NCI-H526 treated with DMSO at 0.1 percent for 48 hours (cell line): ENCODE measurements at regions not wholly inside any gene's neighbourhood (a gene's known extent, or its start where the extent isn't known, plus 50 kb on each side); places are given as distances from the start of the nearest gene placed in this dataset.
"Not testable (repeated sequence)": the region's sequence is repeated elsewhere in the genome, so short reads cannot be mapped to it uniquely, and the experiment has no call there.

ENCODE experiments used
- DNase-seq: peaks from one replicate; lab custom pipeline; 2025; lab: John Stamatoyannopoulos, UW

DNA sequence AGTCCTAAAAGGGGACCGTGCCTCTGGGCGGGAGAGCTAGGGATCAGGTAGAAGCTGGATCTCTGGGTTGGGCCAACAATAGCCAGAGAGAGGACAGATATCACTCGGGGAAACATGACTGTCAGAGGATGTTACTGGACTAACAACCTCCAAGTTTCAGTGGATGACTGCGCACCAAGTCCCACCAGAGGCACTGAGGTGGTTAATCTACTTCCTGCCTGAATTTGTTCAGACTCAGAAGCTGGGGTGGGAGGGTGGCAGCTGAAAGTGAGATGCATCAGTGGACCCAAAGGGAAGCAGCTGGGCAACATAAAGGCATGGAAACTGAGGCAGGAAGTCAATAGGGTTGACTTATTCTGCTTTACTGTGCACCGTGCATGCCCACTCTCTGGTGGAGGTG, 130.1 kb upstream of the SLC44A1 start:
- DNase-seq = no peak

DNA sequence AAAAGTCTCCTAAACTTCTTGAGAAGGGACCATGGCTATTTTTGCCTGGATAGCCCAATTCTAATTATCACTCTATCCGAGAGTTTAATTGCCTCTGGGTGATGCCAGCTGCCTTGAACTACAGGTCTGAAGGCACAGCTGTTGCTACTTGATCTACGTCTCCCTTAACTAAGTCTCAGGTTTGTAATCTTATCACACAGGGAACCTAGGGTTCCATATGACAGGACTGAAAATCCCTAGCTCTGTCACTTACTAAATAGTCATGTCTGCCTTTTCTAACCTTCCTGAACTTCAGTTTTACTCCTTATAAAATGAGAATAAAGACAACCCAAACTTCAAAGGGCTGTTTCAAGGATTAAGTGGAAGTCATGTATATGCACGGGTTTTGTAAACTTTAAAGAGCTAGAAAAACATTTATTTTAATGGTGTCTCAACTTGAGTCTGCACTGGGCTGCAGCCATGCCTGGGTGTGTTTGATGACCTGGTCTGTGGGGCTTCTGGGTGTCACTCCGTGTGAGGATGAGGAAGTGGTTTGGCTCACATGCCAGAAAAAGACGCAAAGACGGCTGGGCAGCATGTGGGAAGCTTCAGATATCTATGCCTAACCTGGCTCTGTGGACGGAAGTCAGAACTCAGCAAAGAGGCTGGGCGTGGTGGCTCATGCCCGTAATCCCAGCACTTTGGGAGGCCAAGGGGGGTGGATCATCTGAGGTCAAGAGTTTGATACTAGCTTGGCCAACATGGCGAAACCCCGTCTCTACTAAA, 129.3 kb upstream of the SLC44A1 start:
- DNase-seq = no peak

DNA sequence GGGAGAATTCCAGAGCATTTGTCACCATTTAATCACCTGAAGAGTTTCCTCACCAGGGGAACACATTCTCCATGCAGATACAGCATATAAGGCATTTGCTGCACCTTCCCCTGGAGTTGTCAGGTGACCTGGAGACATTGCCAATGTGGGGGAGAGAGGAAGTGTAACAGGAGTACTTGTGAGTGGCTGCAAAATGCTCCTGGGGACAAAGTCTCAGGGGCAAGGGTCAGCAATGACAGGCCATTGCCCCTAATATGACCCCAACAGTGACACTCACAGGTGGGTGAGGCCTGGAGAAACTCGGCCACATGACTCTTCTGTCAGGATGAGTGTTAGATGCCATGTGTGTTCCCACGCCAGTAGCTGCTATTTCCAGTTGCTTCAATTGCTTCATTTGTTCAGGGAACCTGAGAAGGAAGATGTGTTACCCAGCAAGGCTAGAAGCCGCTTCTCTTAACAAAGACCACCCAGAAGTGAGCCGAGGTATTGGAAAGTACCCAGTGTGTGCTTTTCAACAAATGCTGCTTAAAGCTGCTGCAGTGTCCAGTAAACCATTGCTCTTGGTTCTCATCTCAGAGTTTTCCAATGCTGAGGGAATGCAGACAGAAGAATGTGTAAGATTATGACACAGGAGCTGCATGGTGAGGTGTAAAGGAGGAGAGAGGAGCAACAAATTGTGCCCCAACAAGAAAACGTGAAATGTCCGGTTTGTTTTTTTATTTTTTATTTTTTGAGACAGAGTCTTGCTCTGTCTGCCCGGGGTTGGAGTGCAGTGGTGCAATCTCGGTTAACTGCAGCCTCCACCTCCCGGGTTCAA, 128.2 kb upstream of the SLC44A1 start:
- DNase-seq = no peak

GRCh38 chr9:105117234-105117633, 127.2 kb upstream of the SLC44A1 start:
- DNase-seq = no peak

DNA sequence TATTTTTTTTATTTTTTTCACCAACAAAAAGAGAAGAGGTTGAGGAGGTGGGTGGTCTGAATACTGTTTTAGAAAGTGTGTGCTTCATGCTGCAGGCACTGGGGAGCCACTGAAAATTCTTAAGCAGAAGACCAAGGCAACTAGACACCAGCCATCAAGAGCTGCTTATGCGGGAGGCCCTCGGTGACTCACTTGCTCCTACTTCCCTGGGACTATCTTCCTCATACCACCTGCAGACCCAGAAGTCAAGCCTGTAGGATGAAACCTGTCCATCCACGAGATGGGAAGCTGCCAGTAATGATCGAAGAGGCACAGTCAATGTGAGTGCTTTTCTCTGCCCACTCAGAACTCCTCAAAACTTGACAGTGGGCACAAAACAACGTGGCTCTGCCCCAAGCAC, 125.8 kb upstream of the SLC44A1 start:
- DNase-seq = no peak

GRCh38 chr9:105119156-105119555, 125.3 kb upstream of the SLC44A1 start:
- DNase-seq = no peak

- no peak for DNase-seq
Measured at GRCh38 chr9:105121861-105122430, 122.5 kb upstream of the SLC44A1 start.

DNA sequence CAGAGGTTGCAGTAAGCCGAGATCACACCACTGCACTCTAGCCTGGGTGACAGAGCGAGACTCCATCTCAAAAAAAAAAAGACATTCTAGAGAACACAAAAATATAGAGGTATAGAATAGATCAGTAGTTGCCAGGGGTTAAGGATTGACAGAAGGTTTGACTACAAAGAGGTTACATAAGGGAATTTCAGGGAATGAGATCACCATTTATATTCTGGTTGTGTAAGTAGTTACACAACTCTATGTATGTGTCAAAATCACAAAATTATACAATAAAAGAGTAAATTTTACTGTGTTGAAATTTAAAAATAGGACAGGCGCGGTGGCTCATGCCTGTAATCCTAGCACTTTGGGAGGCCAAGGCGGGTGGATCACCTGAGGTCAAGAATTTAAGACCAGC, 119.9 kb upstream of the SLC44A1 start:
- not testable (repeated sequence) for DNase-seq

DNA sequence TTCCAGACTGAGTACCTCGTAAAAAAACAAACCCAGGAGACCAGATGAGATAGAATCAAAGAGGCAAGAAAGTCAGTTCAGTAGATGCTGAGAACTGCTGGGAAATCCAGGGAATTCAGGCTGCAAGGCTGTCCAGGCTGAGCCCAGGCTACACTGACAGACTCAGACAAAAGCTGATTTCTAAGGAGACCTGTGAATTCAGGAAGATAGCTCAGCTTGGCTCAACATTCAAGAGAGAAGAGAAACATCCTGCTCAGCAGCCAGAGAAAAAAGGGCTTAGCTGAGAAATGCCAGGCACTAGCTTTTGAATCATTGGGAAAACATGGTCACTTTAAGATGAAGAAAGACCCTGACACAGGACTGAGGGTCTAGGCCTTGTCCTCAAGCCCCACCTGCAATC, 118.2 kb upstream of the SLC44A1 start:
- no peak for DNase-seq

GRCh38 chr9:105127863-105128220, 116.6 kb upstream of the SLC44A1 start:
- no peak for DNase-seq

DNA sequence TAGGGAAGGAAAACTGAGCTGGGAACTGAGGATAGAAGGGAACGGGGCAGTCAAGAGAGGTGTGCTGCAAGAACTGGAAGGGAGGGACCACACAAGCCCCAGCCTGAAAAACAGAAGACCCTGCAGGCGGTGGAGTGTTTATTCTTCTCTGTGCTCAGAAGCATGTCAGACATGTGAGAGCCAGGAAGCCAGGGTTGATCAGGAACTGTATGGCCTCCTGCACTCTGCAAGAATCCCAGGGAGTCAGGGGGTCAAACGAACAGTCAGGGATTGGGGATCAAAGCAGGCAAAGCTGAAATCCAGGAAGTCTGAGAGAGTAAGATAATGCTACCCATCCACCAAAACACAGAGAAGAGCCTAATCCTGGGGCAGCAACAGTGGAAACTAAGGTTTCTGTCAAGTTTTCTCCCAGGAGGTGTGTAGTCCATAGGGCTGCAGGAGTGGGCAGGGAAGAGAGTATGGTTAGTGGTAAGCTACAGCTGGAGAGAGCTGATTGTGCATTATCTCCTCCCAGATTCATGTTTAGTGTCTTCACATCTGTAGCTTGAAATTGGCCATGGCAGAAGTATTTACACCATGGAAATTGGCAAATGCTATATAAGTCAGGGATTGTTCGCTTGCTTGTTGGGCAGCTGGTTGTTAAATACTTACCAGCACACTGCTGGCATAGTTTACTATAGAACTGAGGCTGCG, 115.4 kb upstream of the SLC44A1 start:
- DNase-seq = no peak

DNA sequence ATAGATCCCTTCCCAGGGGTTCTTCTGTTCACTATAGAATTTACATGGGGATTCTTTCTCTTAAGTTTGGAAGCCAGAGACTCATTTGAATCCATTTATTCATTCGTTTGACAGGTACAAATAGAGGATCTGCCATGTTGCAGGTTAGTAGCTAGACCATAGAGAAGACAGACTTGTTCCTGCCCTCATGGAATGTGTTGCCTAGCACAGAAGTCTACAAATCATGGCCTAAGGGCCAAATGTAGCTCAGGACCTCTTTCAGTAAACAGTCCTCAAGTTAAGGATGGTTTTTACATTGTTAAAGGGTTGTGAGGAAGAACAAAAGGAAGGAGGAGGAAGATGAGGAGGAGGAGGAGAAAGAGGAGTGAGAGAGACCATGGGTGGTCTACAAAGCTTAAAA, 114.7 kb upstream of the SLC44A1 start:
- no peak for DNase-seq

GRCh38 chr9:105131981-105132380, 112.5 kb upstream of the SLC44A1 start:
- no peak for DNase-seq

GRCh38 chr9:105132606-105133005, 111.8 kb upstream of the SLC44A1 start:
- DNase-seq = no peak

GRCh38 chr9:105138306-105138801, 106.1 kb upstream of the SLC44A1 start:
- no peak for DNase-seq

GRCh38 chr9:105141146-105141975, 103.1 kb upstream of the SLC44A1 start:
- no peak for DNase-seq

- no peak for DNase-seq
Measured at GRCh38 chr9:105141976-105142250, 102.5 kb upstream of the SLC44A1 start.

DNA sequence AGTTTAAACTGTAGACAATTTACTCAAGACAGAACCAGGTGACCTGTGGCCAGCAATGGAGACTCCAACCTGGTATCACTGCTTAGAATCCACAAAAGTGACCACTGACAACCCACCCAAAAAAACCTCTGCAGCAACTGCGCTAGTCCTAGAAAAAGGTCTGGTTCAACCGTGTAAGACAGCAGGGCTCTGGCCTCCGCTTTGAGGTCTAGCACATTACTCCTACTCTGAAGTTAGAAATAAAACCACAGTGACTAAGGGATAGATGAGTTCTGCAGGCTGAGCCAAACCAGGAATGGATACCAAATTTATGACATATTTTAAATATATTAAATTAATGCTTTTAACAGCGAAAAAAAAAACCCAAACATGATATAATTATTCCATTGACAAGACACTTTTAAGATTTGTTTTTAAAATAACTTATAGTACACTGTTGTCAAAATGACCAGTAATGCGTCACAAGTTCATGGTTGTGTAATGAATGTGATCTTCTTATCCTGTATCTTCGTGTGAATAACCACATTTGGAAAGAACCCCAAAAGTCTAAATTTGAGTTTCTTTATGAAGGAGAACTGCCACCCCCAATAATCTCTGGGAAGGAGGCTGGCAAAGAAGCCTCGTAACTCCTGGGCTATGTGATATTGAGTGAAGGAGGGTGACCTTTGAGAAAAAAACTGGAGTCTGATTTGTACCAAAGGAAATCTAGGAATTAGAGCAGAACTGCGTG, 101.9 kb upstream of the SLC44A1 start:
- DNase-seq = no peak

DNA sequence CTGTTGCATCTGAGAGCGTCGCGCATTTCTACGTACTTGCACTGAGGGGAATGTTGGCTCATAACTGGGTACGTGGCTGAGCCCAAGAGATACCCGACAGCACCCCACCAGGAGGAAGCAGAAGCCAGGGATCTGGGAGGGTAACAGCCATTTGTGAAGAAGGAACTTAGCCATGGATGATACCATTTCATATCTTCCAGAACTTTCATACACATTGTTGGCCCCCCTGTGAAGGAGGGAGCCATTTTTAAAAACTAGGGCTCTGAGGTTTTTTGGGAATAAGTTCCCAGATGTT, 101.4 kb upstream of the SLC44A1 start:
- no peak for DNase-seq

GRCh38 chr9:105144076-105144475, 100.4 kb upstream of the SLC44A1 start:
- DNase-seq = no peak

DNA sequence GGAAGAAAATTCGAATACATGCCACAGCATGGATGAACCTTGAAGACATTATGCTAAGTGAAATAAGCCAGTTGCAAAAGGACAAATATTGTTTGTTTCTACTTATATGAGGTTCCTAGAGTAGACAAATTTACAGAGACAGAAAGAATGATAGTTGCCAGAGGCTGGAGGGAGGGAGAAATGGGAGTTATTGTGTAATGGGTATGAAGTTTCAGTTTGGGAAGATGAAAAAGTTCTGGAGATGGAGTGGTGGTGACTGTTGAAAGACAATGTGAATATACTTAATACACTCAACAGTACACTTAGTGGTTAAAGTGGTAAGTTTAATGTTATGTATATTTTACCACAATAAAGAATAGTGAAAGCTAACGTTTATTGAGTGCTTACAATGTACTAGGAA, 99.6 kb upstream of the SLC44A1 start:
- DNase-seq = no peak
